Right lobe of liver (tissue), 6 donors: ENCODE measurements at regions not wholly inside any gene's neighbourhood (a gene's known extent, or its start where the extent isn't known, plus 50 kb on each side); places are given as distances from the start of the nearest gene placed in this dataset.

Experiments
- ATAC-seq, 4 donors: fragments of 200-7000 bp; cut with Tn5 transposase; one replicate each; pipeline ENCODE4 v1.9.1; 2020; ENCODE audit warnings: mild to moderate bottlenecking in 4 of 4, moderate library complexity in 4 of 4
- DNase-seq, 3 donors: peaks; one replicate each; pipeline ENCODE4 v3.0.0-alpha.2; 2020
- H3K27ac ChIP-seq, 3 donors: fragments of 200-600 bp; one replicate each; pipeline ENCODE4 v1.8.0; 2022
- H3K27me3 ChIP-seq, 2 donors: fragments of 200-600 bp; one replicate each; pipeline ENCODE4 v1.8.0; 2022
- H3K36me3 ChIP-seq, 4 donors: fragments of 200-600 bp; sonication (generic) in 1 of 4; one replicate each; pipeline versions ENCODE4 v1.5.1 to v1.8.0; 2017 to 2022; ENCODE audit warnings: control low read depth in 1 of 4
- H3K4me1 ChIP-seq, 4 donors: fragments of 200-600 bp; sonication (generic) in 1 of 4; one replicate each; pipeline versions ENCODE4 v1.5.1 to v1.8.0; 2017 to 2022; ENCODE audit warnings: control low read depth in 1 of 4
- H3K4me3 ChIP-seq, 3 donors: fragments of 200-600 bp; one replicate each; pipeline ENCODE4 v1.8.0; 2022
- H3K9me3 ChIP-seq, 4 donors: fragments of 200-600 bp; sonication (generic) in 1 of 4; one replicate each; pipeline versions ENCODE4 v1.5.1 to v1.8.0; 2017 to 2022; ENCODE audit warnings: control low read depth in 1 of 4
- POLR2A ChIP-seq: fragments of 450-650 bp; IDR thresholded peaks from one replicate; pipeline ENCODE4 v1.6.1; 2017; ENCODE audit warnings: antibody characterized with exemption, mild to moderate bottlenecking
- WGBS: methylation state at CpG from one replicate; pipeline ENCODE4 v1.1.6; 2018; ENCODE audit warnings: low coverage, low lambda C conversion rate; ENCODE audit not compliant: insufficient coverage; ENCODE audit errors: missing lambda C conversion rate; 5-methylcytosine and 5-hydroxymethylcytosine counted together
- intact Hi-C, 2 donors: fragments of 100-400 bp; cut with DNase I; formaldehyde crosslinking; loops; one replicate each; pipeline versions ENCODE4 v1.11.2 to v1.14.1; 2022
- TF ChIP-seq, protein P1 (sequence below), 4 donors: fragments of 200-600 bp in 3 of 4; fragments of 450-650 bp in 1 of 4; IDR thresholded peaks; one replicate each; pipeline versions ENCODE4 v1.5.1 to v1.8.0; 2016 to 2022; ENCODE audit warnings: antibody characterized with exemption in 4 of 4, mild to moderate bottlenecking in 2 of 4
- donor health status: DM: no; HTN: yes; CAD: no.
- donor health status: DM: no; HTN: no; CAD: no.
- donor health status: DM: no; HTN: no; CAD: no.
- donor health status: DM: no; HTN: yes; CAD: no.
- donor health status: DM: no; HTN: yes; CAD: no.

DNA sequence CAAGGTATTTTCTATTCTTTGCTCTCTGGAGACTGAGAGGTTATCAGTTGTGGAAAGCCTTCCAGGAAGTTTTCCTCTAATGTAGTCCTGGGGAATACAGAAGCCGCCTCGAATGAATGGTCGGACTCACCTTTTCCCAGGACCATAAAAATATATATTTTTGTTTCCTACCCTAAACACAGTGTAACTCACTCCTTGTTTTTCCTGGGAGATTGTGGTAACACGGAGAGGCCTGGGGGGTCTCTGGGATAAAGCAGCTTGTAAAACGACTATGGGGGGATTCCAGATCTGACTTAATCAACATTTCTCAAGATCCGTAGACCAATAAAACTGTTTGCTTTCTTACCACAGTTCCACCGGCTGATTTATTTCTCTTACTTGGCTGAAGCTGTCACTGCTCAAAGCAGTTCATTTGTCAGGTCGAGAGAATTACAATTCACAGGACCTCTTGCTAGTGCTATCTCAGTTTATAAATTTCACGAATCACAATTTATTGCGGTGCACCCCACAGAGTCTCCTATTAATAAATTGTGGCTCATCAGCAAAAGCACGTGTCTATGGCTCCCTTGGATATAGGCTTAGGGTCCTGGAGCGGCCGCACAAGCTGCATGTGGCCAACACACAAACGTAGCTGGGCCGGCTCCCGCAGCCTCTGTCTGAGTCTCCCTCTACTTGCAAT is 176.3 kb upstream of the BMPER start:
- Histone ChIP-seq H3K4me3 (no peak overlapping the region), H3K27me3 (no peaks in the 10 kb centered on the region), H3K27ac (no peak overlapping the region), H3K9me3 (no peaks in the 10 kb centered on the region), H3K4me1 (peaks cover 0 to 14% (median 0%) of the 10 kb centered on the region in 4 donors), H3K36me3 (no peaks in the 10 kb centered on the region)
- 83% methylated on average over 16 of the region's 16 CpGs for WGBS
- intact Hi-C loops: no loop called here
- no peak for TF ChIP-seq POLR2A
- TF ChIP-seq, protein P1, sequence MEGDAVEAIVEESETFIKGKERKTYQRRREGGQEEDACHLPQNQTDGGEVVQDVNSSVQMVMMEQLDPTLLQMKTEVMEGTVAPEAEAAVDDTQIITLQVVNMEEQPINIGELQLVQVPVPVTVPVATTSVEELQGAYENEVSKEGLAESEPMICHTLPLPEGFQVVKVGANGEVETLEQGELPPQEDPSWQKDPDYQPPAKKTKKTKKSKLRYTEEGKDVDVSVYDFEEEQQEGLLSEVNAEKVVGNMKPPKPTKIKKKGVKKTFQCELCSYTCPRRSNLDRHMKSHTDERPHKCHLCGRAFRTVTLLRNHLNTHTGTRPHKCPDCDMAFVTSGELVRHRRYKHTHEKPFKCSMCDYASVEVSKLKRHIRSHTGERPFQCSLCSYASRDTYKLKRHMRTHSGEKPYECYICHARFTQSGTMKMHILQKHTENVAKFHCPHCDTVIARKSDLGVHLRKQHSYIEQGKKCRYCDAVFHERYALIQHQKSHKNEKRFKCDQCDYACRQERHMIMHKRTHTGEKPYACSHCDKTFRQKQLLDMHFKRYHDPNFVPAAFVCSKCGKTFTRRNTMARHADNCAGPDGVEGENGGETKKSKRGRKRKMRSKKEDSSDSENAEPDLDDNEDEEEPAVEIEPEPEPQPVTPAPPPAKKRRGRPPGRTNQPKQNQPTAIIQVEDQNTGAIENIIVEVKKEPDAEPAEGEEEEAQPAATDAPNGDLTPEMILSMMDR (IDR thresholded peaks at IDR 0.05): no peak
- no peak for DNase-seq
- ATAC-seq: no peak

DNA sequence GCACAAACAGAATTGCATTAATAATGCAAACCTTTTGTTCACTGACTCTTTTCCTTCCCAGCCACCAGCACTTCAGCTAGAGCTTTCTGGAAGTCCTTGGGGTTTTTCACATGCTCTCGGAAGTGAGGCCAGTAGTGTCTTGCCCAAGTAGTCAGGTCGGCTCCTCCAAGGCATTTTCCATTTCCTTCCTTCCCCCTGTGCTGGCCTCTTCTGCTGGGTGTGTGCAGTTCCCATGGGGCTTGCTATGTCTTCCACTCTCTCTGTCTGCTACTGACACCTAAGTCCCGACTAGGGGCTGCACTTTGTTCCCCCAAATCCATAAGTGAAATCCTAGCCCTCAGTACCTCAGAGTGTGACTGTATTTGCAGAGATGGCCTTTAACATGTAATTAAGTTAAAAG is 175.6 kb upstream of the BMPER start:
- TF ChIP-seq, protein P1 (IDR thresholded peaks at IDR 0.05): no peak
- no peaks in the 10 kb centered on the region for H3K9me3 ChIP-seq
- WGBS: 40% methylated on average over 3 of the region's 3 CpGs
- no peak for DNase-seq
- peaks cover 0 to 14% (median 0%) of the 10 kb centered on the region in 4 donors for H3K4me1 ChIP-seq
- H3K4me3 ChIP-seq: no peak overlapping the region
- no peak for ATAC-seq
- intact Hi-C loops: no loop called here
- no peak overlapping the region for H3K27ac ChIP-seq
- no peaks in the 10 kb centered on the region for H3K27me3 ChIP-seq
- no peaks in the 10 kb centered on the region for H3K36me3 ChIP-seq

DNA sequence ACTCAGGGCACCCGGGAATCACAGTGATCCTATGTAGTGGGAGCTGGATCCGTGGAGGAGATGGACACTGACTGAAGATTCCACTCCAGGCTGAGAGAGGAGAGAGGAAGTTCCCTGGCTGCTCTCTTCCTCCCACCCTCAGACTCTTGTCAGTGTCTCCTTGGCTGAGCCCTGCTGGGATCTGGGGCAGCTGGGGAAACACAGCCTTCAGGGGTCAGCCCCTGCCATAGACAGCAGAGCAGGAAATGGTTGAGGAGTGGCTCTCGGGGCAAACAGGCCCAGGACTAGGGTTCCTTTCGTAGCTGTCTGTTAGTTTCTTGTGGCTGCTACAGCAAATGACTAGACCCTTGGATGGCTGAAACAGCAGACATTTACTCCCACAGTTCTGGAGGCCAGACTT is 174.4 kb upstream of the BMPER start:
- H3K27me3 ChIP-seq: no peaks in the 10 kb centered on the region
- no peak for ATAC-seq
- intact Hi-C loops: no loop called here
- no peak overlapping the region for H3K4me3 ChIP-seq
- no peaks in the 10 kb centered on the region for H3K9me3 ChIP-seq
- TF ChIP-seq, protein P1 (IDR thresholded peaks at IDR 0.05): no peak
- TF ChIP-seq POLR2A: no peak
- DNase-seq: no peak
- H3K27ac ChIP-seq: no peak overlapping the region
- no peaks in the 10 kb centered on the region for H3K36me3 ChIP-seq
- H3K4me1 ChIP-seq: peaks cover 0 to 14% (median 0%) of the 10 kb centered on the region in 4 donors
- no CpG with 5 or more reads among the region's 4 CpGs for WGBS

DNA sequence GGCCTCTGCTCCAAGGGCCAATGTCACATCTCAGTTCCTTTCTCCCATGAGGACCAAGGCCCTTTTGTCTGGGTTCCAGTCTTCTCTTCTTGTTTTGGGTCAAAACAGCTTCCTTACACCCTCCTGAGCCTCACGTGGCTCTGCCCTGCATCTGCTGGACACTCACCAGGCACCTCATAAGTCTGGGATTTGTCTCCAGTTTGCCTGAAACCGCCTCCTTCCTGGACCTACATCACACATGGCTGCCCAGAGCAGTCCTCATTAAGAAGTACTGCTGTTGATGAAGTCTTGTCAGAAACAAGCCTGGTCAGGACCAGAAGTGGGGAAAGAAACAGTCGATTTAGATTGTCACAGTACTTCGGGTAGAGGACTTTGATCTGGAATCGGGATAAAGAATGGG is 173.4 kb upstream of the BMPER start:
- WGBS: 59% methylated on average over 5 of the region's 5 CpGs
- ATAC-seq (no peak), DNase-seq (no peak)
- TF ChIP-seq POLR2A: no peak
- TF ChIP-seq, protein P1 (IDR thresholded peaks at IDR 0.05): no peak
- Histone ChIP-seq H3K4me3 (no peak overlapping the region), H3K9me3 (no peaks in the 10 kb centered on the region), H3K27me3 (no peaks in the 10 kb centered on the region), H3K27ac (no peak overlapping the region), H3K36me3 (no peaks in the 10 kb centered on the region), H3K4me1 (peaks cover 0 to 14% (median 0%) of the 10 kb centered on the region in 4 donors)
- intact Hi-C loops: no loop called here
